ENCODE measurements at regions not wholly inside any gene's neighbourhood (a gene's known extent, or its start where the extent isn't known, plus 50 kb on each side); places are given as distances from the start of the nearest gene placed in this dataset.

DNA sequence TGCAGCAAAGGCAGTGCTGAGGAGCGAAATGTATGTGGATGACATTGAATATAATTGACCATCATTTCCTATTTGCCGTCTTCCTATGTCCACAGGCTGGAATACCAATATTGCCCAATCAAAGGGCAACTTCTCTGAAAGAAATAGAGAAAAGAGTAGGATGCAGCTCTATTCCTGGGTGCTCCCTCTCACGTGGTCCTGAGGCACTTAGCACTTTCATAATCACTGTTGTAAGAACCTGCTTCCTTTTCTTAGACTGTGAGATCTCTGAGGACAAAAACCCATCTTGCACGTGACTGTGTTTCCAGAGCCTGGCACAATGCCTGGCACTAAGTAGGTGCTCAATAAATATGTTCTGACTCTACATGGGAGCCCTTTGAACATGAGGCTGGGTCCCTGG lies 122.7 kb upstream of the CPM start:
- Histone ChIP-seq H3K4me3 (ENCODE audit: low read length) (no peak overlapping the region), H3K27me3 (ENCODE audit: control insufficient read depth, insufficient read depth, low read length) (no peaks in the 10 kb centered on the region), H3K36me3 (ENCODE audit: control insufficient read depth, insufficient read depth, low read length) (no peaks in the 10 kb centered on the region), H3K27ac (ENCODE audit: low read depth, low read length) (no peak overlapping the region), H3K9ac (ENCODE audit: low read length) (no peak overlapping the region), H3K4me1 (ENCODE audit: control insufficient read depth, insufficient read depth, low read length) (no peaks in the 10 kb centered on the region)

DNA sequence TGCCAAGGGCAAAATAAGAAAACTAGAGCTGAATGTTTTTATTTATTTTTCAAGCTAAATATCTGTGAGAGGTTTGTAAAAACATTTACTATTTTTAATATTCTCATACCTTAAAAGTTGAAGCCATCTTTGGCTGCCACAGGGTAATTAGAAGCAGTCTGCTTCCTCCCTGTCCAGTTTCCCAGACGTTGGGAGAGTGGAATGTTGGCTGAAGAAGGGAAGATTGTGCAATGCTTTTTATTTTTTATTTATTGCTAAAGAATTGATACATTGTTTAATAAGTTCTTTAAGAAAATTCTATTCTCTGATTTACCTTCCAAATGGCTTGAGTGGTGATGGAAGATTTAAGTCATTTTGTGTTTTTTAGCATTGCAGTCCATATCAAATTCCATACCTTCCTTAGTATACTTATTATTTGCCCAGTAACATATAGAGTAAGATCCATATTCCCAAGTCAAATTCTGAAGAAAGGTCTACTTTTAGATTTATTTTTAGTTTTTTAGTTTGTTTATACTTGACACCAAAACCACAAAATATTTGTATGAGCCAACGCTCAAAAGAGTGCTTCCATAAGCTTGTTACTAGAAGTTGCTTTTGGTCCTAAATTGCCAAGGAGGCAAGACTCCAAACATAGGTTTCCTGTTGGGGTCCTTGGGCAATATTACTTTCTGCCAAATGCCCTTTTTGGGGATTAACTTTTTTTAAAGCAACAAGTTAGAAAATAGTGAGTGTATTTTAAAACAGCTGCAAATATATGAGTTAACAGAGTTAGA lies 124.0 kb upstream of the CPM start:
- Histone ChIP-seq H3K27ac (ENCODE audit: low read depth, low read length) (no peak overlapping the region), H3K9ac (ENCODE audit: low read length) (no peak overlapping the region), H3K4me1 (ENCODE audit: control insufficient read depth, insufficient read depth, low read length) (no peaks in the 10 kb centered on the region), H3K4me3 (ENCODE audit: low read length) (no peak overlapping the region), H3K36me3 (ENCODE audit: control insufficient read depth, insufficient read depth, low read length) (no peaks in the 10 kb centered on the region), H3K27me3 (ENCODE audit: control insufficient read depth, insufficient read depth, low read length) (no peaks in the 10 kb centered on the region)

DNA sequence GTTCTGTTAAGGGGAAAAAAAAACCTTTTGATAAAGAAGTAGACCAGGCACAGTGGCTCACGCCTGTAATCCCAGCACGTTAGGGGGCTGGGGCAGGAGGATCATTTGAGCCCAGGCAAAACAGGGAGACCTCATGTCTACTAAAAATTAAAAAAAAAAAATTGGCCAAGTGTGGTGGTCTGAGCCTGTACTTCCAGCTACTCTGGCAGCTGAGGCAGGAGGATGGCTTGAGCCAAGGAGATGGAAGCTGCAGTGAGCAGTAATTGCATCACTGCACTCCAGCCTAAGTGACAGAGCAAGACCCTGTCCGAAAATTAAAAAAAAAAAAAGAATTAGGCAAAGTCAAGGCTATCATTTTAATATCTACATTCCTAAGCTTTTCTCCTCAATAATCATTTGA lies 124.8 kb upstream of the CPM start:
- Histone ChIP-seq H3K4me3 (ENCODE audit: low read length) (no peak overlapping the region), H3K27ac (ENCODE audit: low read depth, low read length) (no peak overlapping the region), H3K4me1 (ENCODE audit: control insufficient read depth, insufficient read depth, low read length) (no peaks in the 10 kb centered on the region)

DNA sequence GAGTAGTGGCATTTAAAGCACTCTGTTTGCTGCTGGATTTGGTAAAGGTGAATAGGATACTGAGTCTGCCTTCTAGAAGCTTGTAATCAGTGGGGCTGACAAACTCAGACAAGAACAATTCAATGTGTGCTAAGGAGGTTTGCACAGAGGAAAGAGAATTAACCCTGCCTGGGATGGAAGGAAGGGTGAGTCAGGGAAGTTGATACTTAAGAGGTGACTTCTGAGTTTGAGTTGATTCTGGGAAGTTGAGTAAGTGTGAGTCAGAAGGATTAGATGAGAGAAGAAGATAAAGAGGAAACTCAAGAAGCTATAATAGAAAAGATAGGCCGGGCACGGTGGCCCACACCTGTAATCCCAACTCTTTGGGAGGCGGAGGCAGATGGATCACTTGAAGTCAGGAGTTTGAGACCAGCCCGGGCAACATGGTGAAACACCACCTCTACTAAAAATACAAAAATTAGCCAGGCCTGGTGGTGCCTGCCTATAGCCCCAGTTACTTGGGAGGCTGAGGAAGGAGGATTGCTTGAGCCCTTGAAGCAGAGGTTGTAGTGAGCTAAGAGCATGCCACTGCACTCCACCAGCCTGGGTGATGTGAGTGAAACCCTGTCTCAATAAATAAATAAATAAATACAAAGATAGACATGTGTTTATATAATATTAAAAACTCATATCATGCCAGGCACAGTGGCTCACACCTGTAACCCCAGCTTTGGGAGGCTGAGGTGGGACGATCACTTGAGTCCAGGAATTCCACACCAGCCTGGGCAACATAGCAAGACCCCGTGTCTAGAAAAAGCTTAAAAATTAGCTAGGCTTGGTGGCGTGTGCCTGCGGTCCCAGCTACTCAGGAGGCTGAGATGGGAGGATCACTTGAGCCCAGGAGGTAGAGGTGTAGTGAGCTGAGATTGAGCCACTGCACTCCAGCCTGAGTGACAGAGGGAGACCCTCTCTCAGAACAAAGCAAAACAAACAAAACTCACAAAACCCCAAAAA lies 126.8 kb upstream of the CPM start:
- H3K36me3 ChIP-seq (ENCODE audit: control insufficient read depth, insufficient read depth, low read length) = no peaks in the 10 kb centered on the region
- no peak overlapping the region for H3K9ac ChIP-seq (ENCODE audit: low read length)
- H3K4me1 ChIP-seq (ENCODE audit: control insufficient read depth, insufficient read depth, low read length) = no peaks in the 10 kb centered on the region
- H3K27ac ChIP-seq (ENCODE audit: low read depth, low read length) = no peak overlapping the region
- H3K27me3 ChIP-seq (ENCODE audit: control insufficient read depth, insufficient read depth, low read length) = no peaks in the 10 kb centered on the region
- H3K4me3 ChIP-seq (ENCODE audit: low read length) = no peak overlapping the region

More for the DNA sequence above, 124.8 kb upstream of the CPM start:
- H3K36me3 ChIP-seq (ENCODE audit: control insufficient read depth, insufficient read depth, low read length) = no peaks in the 10 kb centered on the region
- no peak overlapping the region for H3K9ac ChIP-seq (ENCODE audit: low read length)
- H3K27me3 ChIP-seq (ENCODE audit: control insufficient read depth, insufficient read depth, low read length) = no peaks in the 10 kb centered on the region

DNA sequence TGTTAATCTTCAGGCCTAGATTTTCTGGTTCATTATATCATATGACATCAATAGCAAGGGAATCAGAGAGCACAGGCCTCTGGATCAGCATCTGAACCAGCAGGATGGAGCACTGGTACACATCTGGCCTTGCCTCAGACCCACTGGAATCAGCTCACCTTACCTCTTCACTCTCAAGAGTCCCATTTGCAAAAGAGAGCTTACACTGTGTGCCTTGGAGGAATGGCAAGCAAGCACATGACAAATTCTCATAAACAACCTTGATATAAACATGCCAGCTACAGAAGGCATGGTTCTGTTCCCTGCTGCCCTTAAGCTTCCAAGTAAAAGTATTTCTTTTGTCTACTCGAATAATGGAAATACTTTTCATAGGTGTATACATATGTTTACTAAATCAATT lies 128.6 kb upstream of the CPM start:
- Histone ChIP-seq H3K36me3 (ENCODE audit: control insufficient read depth, insufficient read depth, low read length) (no peaks in the 10 kb centered on the region), H3K9ac (ENCODE audit: low read length) (no peak overlapping the region), H3K4me3 (ENCODE audit: low read length) (no peak overlapping the region), H3K27ac (ENCODE audit: low read depth, low read length) (no peak overlapping the region), H3K27me3 (ENCODE audit: control insufficient read depth, insufficient read depth, low read length) (no peaks in the 10 kb centered on the region), H3K4me1 (ENCODE audit: control insufficient read depth, insufficient read depth, low read length) (no peaks in the 10 kb centered on the region)

DNA sequence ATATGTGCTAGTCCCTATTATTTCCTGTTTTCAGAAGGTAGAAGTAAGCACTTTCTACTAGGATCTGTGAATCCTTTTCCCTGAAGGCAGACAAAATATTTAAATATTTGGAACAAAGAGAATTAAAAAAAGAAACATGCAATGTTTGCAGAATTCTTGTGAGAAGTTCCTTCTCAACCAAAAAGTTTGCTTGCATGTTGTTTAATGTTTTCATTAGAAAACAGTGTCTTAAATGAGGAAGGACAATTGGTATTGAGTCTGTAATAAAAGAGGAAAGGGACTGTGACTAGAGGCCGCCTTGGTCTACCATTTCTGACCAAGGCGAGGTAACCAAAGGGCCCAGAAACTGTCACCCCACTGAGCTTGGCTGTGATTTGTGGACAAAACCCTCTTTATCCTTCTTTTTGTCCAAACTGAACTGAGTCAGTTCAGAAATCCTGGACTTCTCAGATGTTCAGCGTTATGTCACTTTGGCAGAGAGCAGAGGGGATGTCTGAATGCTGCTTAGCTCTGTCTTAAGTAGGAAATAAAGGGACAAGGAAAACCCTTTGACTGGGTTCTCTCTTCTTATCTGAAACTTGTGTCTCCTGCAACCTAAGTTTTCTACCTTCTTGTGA lies 129.8 kb upstream of the CPM start:
- no peak overlapping the region for H3K27ac ChIP-seq (ENCODE audit: low read depth, low read length)
- H3K4me3 ChIP-seq (ENCODE audit: low read length) = no peak overlapping the region
- H3K36me3 ChIP-seq (ENCODE audit: control insufficient read depth, insufficient read depth, low read length) = no peaks in the 10 kb centered on the region
- no peaks in the 10 kb centered on the region for H3K27me3 ChIP-seq (ENCODE audit: control insufficient read depth, insufficient read depth, low read length)
- H3K4me1 ChIP-seq (ENCODE audit: control insufficient read depth, insufficient read depth, low read length) = no peaks in the 10 kb centered on the region
- no peak overlapping the region for H3K9ac ChIP-seq (ENCODE audit: low read length)

DNA sequence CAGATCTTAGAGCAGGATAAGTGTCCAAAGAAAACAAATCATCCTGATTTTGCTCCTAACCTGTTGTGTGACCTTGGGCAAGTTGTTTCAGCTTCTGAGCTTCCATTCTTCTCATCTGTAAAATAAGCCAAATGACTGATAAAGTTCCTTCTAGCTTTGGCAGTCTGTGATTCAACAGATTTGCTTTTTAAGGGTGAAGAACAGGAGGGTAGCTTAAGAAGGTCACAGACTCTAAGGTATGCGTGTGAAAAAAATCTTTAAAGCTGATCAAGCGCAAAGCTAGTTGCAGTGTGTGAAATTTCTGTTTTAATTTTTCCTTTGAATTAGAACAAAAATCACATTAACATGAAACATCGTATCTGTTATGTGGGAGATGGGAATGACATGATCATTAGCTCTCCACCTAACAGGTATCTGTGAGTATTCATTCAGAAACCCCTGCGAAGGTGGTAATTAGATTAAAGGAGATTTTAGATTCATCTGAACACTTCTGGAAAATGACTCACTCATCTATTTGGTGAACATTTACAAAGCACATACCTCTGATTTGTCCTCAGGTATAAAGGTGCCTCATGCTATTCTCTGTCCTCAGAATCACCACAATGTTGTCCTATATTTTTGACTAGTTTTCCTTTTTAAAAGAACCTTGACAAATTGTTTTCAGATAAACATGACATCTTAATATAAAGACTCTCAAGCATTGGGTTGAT lies 131.9 kb upstream of the CPM start:
- H3K27ac ChIP-seq (ENCODE audit: low read depth, low read length) = no peak overlapping the region
- no peak overlapping the region for H3K4me3 ChIP-seq (ENCODE audit: low read length)
- H3K36me3 ChIP-seq (ENCODE audit: control insufficient read depth, insufficient read depth, low read length) = no peaks in the 10 kb centered on the region
- H3K4me1 ChIP-seq (ENCODE audit: control insufficient read depth, insufficient read depth, low read length) = no peaks in the 10 kb centered on the region
- H3K9ac ChIP-seq (ENCODE audit: low read length) = no peak overlapping the region
- H3K27me3 ChIP-seq (ENCODE audit: control insufficient read depth, insufficient read depth, low read length) = no peaks in the 10 kb centered on the region

DNA sequence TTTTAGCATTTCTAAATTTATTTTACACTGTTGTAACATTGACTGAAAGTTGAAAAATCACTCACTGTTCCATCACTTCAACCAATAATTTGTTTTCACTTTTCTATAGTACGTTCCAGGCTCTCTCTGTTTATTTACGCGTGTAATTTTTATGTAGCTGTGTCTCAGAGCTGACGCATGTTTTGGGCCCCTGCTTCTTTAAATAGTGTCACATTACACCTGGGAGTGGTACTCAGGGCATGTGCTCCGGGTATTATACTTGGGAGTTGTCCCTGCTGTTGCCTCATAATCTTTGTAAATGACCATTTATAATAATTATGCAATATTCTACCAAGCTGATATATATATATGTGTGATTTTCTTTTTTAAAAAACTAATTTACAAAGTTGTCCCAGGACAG lies 132.8 kb upstream of the CPM start:
- H3K9ac ChIP-seq (ENCODE audit: low read length) = no peak overlapping the region
- no peak overlapping the region for H3K4me3 ChIP-seq (ENCODE audit: low read length)
- H3K27me3 ChIP-seq (ENCODE audit: control insufficient read depth, insufficient read depth, low read length) = no peaks in the 10 kb centered on the region
- H3K4me1 ChIP-seq (ENCODE audit: control insufficient read depth, insufficient read depth, low read length) = no peaks in the 10 kb centered on the region
- no peak overlapping the region for H3K27ac ChIP-seq (ENCODE audit: low read depth, low read length)
- H3K36me3 ChIP-seq (ENCODE audit: control insufficient read depth, insufficient read depth, low read length) = no peaks in the 10 kb centered on the region

DNA sequence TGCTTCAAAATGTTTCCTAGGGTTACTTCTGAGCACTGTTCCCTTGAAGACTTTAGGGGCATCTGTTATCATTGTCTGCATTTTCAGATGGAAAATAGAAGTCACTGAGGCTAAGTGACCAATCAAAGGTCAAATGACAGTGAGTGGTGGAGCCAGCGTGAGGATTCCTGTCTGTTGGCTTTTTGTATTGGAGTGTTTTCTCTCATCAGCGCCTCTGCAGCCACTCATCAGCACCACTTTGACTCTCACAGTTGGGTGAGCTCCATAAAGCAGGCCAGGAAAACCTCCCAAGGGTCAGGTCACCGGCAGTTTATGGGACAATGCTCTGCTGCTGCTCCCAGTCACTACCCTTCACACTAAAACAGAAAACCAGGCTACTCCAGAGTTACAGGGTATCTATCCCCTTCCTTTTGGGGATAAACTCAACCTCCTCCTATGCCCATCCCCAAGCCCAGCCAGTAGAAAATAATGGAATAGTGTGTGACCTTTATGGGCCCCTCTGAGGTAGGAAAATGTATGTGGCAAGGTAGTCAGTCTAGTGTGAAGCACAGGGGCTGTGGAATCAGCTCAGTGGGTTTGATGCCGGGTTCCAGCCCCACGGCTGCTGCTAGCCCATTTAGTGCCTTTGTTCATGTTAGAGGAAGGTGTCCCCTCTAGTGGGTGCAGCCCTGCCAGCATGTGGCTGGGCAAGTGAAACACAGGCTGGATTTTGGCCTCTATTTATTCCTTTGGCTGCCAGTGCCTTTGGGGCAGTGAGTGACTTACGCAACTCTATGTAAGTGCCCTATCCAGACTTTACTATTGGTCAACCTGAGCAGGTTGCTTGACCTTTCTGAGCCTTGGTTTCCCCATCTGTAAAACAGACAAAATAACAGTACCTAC lies 133.8 kb upstream of the CPM start:
- no peaks in the 10 kb centered on the region for H3K4me1 ChIP-seq (ENCODE audit: control insufficient read depth, insufficient read depth, low read length)
- H3K4me3 ChIP-seq (ENCODE audit: low read length) = no peak overlapping the region
- no peaks in the 10 kb centered on the region for H3K36me3 ChIP-seq (ENCODE audit: control insufficient read depth, insufficient read depth, low read length)
- H3K27ac ChIP-seq (ENCODE audit: low read depth, low read length) = no peak overlapping the region
- H3K27me3 ChIP-seq (ENCODE audit: control insufficient read depth, insufficient read depth, low read length) = no peaks in the 10 kb centered on the region
- H3K9ac ChIP-seq (ENCODE audit: low read length) = no peak overlapping the region

DNA sequence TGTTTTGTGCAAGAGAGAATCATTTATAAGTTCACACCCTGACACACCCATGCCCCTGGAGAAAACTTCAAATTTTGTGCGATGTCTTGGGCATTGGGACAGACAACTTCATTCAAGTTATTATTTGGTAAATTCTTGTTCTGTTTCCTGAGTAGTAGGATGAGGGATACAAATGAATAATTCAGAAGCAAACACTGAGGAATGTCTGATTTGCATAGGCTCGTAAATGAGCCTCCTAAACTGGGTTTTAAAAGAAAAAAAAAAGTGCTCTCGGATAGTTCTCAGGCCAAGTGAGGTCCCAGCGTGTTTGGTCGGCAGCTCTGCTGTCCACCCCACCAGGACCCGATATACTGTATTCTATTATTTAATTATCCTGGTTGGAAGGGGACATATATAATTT lies 134.7 kb upstream of the CPM start:
- no peaks in the 10 kb centered on the region for H3K4me1 ChIP-seq (ENCODE audit: control insufficient read depth, insufficient read depth, low read length)
- H3K4me3 ChIP-seq (ENCODE audit: low read length) = no peak overlapping the region
- no peak overlapping the region for H3K9ac ChIP-seq (ENCODE audit: low read length)
- no peaks in the 10 kb centered on the region for H3K27me3 ChIP-seq (ENCODE audit: control insufficient read depth, insufficient read depth, low read length)
- no peaks in the 10 kb centered on the region for H3K36me3 ChIP-seq (ENCODE audit: control insufficient read depth, insufficient read depth, low read length)
- no peak overlapping the region for H3K27ac ChIP-seq (ENCODE audit: low read depth, low read length)

DNA sequence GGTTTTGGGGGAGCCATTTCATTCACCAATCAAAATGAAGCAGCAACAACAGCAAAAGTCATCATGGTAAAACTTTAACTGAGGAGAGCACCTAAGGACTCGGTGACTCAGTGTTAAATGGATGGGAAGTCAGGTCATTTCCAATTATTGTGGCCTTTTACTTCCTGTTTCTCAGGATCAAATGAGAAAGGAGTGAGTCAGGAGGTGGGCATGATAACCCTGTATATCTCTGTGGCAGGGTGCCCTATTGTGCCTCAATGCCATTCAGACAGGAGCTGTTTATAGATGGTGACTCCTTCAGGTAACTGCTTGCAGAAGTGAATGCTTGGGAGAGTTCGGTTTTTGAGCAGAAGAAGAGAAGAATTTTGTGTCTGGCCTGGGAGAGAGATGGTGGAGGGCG lies 135.5 kb upstream of the CPM start:
- Histone ChIP-seq H3K9ac (ENCODE audit: low read length) (no peak overlapping the region), H3K4me3 (ENCODE audit: low read length) (no peak overlapping the region), H3K27ac (ENCODE audit: low read depth, low read length) (no peak overlapping the region), H3K4me1 (ENCODE audit: control insufficient read depth, insufficient read depth, low read length) (no peaks in the 10 kb centered on the region), H3K27me3 (ENCODE audit: control insufficient read depth, insufficient read depth, low read length) (no peaks in the 10 kb centered on the region), H3K36me3 (ENCODE audit: control insufficient read depth, insufficient read depth, low read length) (no peaks in the 10 kb centered on the region)
